GM23338 (cell line): ENCODE measurements at regions not wholly inside any gene's neighbourhood (a gene's known extent, or its start where the extent isn't known, plus 50 kb on each side); places are given as distances from the start of the nearest gene placed in this dataset.

Experiments used
- EZH2 ChIP-seq: fragments of 200-600 bp; sonication (generic); IDR thresholded peaks from one replicate; pipeline ENCODE4 v1.8.0; 2017; ENCODE audit warnings: antibody characterized with exemption, mild to moderate bottlenecking, low read depth; ENCODE audit not compliant: unreplicated experiment
- EZH2phosphoT487 ChIP-seq: fragments of 200-600 bp; sonication (generic); IDR thresholded peaks from one replicate; pipeline ENCODE4 v1.8.1; 2018; ENCODE audit warnings: antibody characterized with exemption; ENCODE audit not compliant: unreplicated experiment
- POLR2AphosphoS5 ChIP-seq: IDR thresholded peaks from 2 replicates; pipeline ENCODE4 v1.6.1; 2016; ENCODE audit warnings: antibody characterized with exemption, low read depth
- ZNF331 ChIP-seq: fragments of 250-450 bp; sonication (Bioruptor Pico); IDR thresholded peaks from 2 replicates; pipeline ENCODE4 v1.5.0; 2020; ENCODE audit warnings: low read depth, mild to moderate bottlenecking, moderate library complexity
- TF ChIP-seq, protein P1 (sequence below), 2 experiments: fragments of 200-600 bp in 1 of 2; sonication (generic) in 1 of 2; conservative IDR thresholded peaks; 2 replicates each; pipeline versions ENCODE4 v1.5.1 to v1.6.1; 2016 to 2017; ENCODE audit warnings: antibody characterized with exemption in 2 of 2, low read depth in 2 of 2, mild to moderate bottlenecking in 2 of 2, moderate library complexity in 1 of 2

DNA sequence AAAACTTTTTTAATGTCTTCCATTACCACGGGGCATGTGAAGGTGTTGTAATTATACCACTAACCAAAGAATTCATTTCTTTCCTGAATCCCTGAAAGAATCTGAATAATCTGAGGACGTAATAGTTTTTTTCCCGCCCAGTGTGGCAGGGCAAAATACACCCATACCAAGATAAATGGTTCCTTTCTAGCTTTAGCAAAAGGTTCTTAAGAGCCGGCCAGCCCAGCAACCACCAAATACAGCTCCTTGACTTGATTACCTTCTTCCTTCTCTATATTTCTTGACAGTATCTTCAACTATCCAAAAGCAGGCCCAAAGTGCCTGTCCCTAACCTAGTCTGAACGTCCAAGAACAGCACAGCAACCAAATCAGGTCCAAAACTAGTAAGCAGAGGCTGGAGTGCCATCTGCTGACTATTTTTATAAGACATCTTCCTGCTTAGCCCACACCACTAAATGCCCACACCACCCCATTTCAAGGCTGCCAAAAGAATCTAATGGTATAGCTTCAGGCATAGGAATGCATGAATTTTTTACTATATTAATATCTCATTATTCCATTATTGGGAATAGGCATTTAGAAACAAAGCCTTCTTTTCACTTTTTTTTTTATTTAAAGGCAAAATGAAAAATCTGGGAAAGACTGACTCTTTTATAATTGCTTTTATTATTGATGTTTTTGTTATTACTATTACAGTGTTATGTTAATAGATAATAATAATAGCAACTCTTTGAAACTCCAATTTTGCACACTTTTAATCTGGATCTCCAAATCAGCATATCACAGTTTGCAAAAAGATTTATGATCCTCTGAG is 524.4 kb downstream of the MED13L start:
- TF ChIP-seq, protein P1, sequence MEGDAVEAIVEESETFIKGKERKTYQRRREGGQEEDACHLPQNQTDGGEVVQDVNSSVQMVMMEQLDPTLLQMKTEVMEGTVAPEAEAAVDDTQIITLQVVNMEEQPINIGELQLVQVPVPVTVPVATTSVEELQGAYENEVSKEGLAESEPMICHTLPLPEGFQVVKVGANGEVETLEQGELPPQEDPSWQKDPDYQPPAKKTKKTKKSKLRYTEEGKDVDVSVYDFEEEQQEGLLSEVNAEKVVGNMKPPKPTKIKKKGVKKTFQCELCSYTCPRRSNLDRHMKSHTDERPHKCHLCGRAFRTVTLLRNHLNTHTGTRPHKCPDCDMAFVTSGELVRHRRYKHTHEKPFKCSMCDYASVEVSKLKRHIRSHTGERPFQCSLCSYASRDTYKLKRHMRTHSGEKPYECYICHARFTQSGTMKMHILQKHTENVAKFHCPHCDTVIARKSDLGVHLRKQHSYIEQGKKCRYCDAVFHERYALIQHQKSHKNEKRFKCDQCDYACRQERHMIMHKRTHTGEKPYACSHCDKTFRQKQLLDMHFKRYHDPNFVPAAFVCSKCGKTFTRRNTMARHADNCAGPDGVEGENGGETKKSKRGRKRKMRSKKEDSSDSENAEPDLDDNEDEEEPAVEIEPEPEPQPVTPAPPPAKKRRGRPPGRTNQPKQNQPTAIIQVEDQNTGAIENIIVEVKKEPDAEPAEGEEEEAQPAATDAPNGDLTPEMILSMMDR (conservative IDR thresholded peaks at IDR 0.05; ENCODE audit: low read depth in 2 of 2): peak; percentile 67 to 79
- TF ChIP-seq EZH2 (no peak), EZH2phosphoT487 (no peak), POLR2AphosphoS5 (no peak), ZNF331 (CRISPR knock-in tag) (no peak)
